ENCODE measurements at regions not wholly inside any gene's neighbourhood (a gene's known extent, or its start where the extent isn't known, plus 50 kb on each side); places are given as distances from the start of the nearest gene placed in this dataset.

DNA sequence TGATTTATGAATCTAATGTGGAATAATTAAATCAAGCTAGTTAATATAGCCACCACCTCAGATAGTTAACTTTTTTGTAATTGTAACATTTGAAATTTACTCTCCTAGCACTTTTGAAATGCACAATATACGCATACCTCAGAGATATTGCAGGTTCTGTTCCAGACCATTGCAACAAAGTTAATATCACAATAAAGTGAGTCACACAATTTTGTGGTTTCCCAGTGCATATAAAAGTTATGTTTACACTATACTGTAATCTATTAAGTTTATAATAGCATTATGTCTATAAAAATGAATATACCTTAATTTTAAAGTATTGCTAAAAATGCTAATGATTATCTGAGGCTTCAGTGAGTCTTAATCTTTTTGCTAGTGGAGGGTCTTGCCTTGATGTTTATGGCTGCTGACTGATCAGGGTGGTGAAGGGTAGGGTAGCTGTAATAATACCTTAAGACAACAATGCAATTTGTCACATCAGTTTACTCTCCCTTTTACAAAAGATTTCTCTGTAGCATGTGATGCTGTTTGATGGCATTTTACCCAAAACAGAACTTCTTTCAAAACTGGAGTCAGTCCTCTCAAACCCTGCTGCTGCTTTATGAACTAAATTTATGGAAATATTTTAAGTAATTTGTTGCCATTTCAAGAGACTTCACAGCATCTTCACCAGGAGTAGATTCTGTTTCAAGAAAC, 235.1 kb upstream of the ADAMTSL1 start:
- dilution Hi-C loops (cut with MboI; ENCODE audit: extremely low pct_ligation_motif_present, low sequenced_read_pairs) = no loop called here
- Histone ChIP-seq H3K27me3 (ENCODE audit: control insufficient read depth in 2 of 2, insufficient read depth in 2 of 2, low read length in 2 of 2) (no peaks in the 10 kb centered on the region), H3K36me3 (ENCODE audit: control insufficient read depth in 2 of 2, extremely low read depth in 1 of 2, insufficient read depth in 2 of 2, low read length in 2 of 2) (no peaks in the 10 kb centered on the region), H3K4me2 (ENCODE audit: insufficient read depth, low read length) (peak overlapping the region; percentile 82), H4K20me1 (replicated peaks; ENCODE audit: control insufficient read depth, extremely low read depth, insufficient read depth, low read length) (no peaks in the 10 kb centered on the region), H3K4me1 (ENCODE audit: control insufficient read depth, extremely low read depth, insufficient read depth, low read length) (peaks cover 43% of the 10 kb centered on the region), H3K9ac (replicated peaks; ENCODE audit: extremely low read depth, insufficient read depth, low read length) (peak overlapping the region; percentile 53), H3K9me3 (replicated peaks; ENCODE audit: control insufficient read depth, insufficient read depth, low read length) (peaks cover 2% of the 10 kb centered on the region), H3K79me2 (ENCODE audit: control insufficient read depth, insufficient read depth, low read length) (no peaks in the 10 kb centered on the region), H3K9me1 (replicated peaks; ENCODE audit: control insufficient read depth, extremely low read depth, insufficient read depth, low read length) (no peaks in the 10 kb centered on the region), H3K4me3 (replicated peaks in 1 of 3; ENCODE audit: insufficient read depth in 1 of 3, low read depth in 1 of 3, low read length in 3 of 3) (peak overlapping the region in 1 of 3 experiments; percentile 27), H3K27ac (ENCODE audit: insufficient read depth, low read depth, low read length) (peak overlapping the region; percentile 93), H2AFZ (ENCODE audit: low read depth, low read length) (no peak overlapping the region)
- ChIA-PET CTCF (interaction anchor here (0.8 to 1.5 kb wide), 11 partner anchors 10 to 810 kb away, joined by 3 to 13 read pairs (median 5); partner anchors contain the start of gene RRAGA), POLR2A (interaction anchor here (0.6 kb wide), 1 partner anchor 873 kb away, joined by 4 read pairs; no protein-coding TSS in a partner anchor)
- FAIRE-seq = peak; percentile 49
- TSS peak; percentile 89 for BruUV-seq (replicated peaks)
- peak; percentile 36 for DNase-seq (ENCODE audit: low read depth, low spot score)
- TF ChIP-seq POLR2A (IDR thresholded peaks at IDR 0.05; ENCODE audit: low read depth, low read length) (no peak), EZH2 (IDR thresholded peaks at IDR 0.05; ENCODE audit: borderline replicate concordance, low read depth, low read length, severe bottlenecking) (no peak), MYC (IDR thresholded peaks at IDR 0.05; ENCODE audit: low read depth, low read length) (no peak), POLR2AphosphoS5 (IDR thresholded peaks at IDR 0.05; ENCODE audit: insufficient read depth, low read depth, low read length) (no peak), JUN (IDR thresholded peaks at IDR 0.05; ENCODE audit: borderline replicate concordance, insufficient read depth, insufficient read length, low read depth) (no peak), MAX (IDR thresholded peaks at IDR 0.05; ENCODE audit: insufficient read depth, insufficient read length) (no peak)
- intact Hi-C loops (cut with micrococcal nuclease) = loop anchor here (1.0 to 2.0 kb wide), 6 partner anchors 94 to 548 kb away; no protein-coding TSS in a partner anchor

DNA sequence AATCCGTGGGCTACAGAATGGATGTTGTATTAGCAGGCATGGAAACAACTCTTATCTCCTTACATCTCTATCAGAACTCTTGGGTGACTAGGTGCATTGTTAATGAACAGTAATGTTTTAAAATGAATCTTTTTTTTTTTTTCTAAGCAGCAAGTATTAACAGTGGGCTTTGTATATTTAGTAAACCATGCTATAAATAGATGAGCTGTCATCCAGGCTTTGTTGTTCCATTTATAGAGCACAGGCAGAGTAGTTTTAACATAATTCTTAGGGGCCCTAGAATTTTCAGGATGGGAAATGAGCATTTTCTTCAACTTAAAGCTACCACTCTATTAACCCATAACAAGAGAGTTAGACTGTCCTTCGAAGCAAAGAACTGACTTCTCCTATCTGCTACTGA, 233.7 kb upstream of the ADAMTSL1 start:
- DNase-seq (ENCODE audit: low read depth, low spot score) (no peak), FAIRE-seq (no peak)
- dilution Hi-C loops (cut with MboI; ENCODE audit: extremely low pct_ligation_motif_present, low sequenced_read_pairs) (no loop called here), intact Hi-C loops (cut with micrococcal nuclease) (no loop called here)
- Histone ChIP-seq H3K9ac (replicated peaks; ENCODE audit: extremely low read depth, insufficient read depth, low read length) (no peak overlapping the region), H3K4me1 (ENCODE audit: control insufficient read depth, extremely low read depth, insufficient read depth, low read length) (peaks cover 43% of the 10 kb centered on the region), H3K36me3 (ENCODE audit: control insufficient read depth in 2 of 2, extremely low read depth in 1 of 2, insufficient read depth in 2 of 2, low read length in 2 of 2) (no peaks in the 10 kb centered on the region), H3K4me2 (ENCODE audit: insufficient read depth, low read length) (no peak overlapping the region), H3K9me3 (replicated peaks; ENCODE audit: control insufficient read depth, insufficient read depth, low read length) (peaks cover 2% of the 10 kb centered on the region), H3K27ac (ENCODE audit: insufficient read depth, low read depth, low read length) (no peak overlapping the region), H3K4me3 (replicated peaks in 1 of 3; ENCODE audit: insufficient read depth in 1 of 3, low read depth in 1 of 3, low read length in 3 of 3) (no peak overlapping the region), H3K27me3 (ENCODE audit: control insufficient read depth in 2 of 2, insufficient read depth in 2 of 2, low read length in 2 of 2) (no peaks in the 10 kb centered on the region), H3K79me2 (ENCODE audit: control insufficient read depth, insufficient read depth, low read length) (no peaks in the 10 kb centered on the region), H3K9me1 (replicated peaks; ENCODE audit: control insufficient read depth, extremely low read depth, insufficient read depth, low read length) (no peaks in the 10 kb centered on the region), H2AFZ (ENCODE audit: low read depth, low read length) (no peak overlapping the region), H4K20me1 (replicated peaks; ENCODE audit: control insufficient read depth, extremely low read depth, insufficient read depth, low read length) (no peaks in the 10 kb centered on the region)
- BruUV-seq (replicated peaks) = no TSS peak
- ChIA-PET CTCF (no interaction called here), POLR2A (no interaction called here)
- TF ChIP-seq, protein P1, sequence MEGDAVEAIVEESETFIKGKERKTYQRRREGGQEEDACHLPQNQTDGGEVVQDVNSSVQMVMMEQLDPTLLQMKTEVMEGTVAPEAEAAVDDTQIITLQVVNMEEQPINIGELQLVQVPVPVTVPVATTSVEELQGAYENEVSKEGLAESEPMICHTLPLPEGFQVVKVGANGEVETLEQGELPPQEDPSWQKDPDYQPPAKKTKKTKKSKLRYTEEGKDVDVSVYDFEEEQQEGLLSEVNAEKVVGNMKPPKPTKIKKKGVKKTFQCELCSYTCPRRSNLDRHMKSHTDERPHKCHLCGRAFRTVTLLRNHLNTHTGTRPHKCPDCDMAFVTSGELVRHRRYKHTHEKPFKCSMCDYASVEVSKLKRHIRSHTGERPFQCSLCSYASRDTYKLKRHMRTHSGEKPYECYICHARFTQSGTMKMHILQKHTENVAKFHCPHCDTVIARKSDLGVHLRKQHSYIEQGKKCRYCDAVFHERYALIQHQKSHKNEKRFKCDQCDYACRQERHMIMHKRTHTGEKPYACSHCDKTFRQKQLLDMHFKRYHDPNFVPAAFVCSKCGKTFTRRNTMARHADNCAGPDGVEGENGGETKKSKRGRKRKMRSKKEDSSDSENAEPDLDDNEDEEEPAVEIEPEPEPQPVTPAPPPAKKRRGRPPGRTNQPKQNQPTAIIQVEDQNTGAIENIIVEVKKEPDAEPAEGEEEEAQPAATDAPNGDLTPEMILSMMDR (IDR thresholded peaks at IDR 0.05; ENCODE audit: extremely low read depth in 1 of 2, insufficient read depth in 1 of 2, low read depth in 1 of 2, low read length in 2 of 2) = no peak
- TF ChIP-seq JUN (IDR thresholded peaks at IDR 0.05; ENCODE audit: borderline replicate concordance, insufficient read depth, insufficient read length, low read depth) (no peak), FOS (IDR thresholded peaks at IDR 0.05; ENCODE audit: borderline replicate concordance, insufficient read depth, low read length) (no peak), POLR2AphosphoS5 (IDR thresholded peaks at IDR 0.05; ENCODE audit: insufficient read depth, low read depth, low read length) (no peak), POLR2A (IDR thresholded peaks at IDR 0.05; ENCODE audit: low read depth, low read length) (no peak), EZH2 (IDR thresholded peaks at IDR 0.05; ENCODE audit: borderline replicate concordance, low read depth, low read length, severe bottlenecking) (no peak)
